ENCODE measurements at regions not wholly inside any gene's neighbourhood (a gene's known extent, or its start where the extent isn't known, plus 50 kb on each side); places are given as distances from the start of the nearest gene placed in this dataset.

GRCh38 chr10:128289621-128290020, 163.4 kb upstream of the MKI67 start (continued):
- no peak for TF ChIP-seq ARID3A (IDR thresholded peaks at IDR 0.05; ENCODE audit: borderline replicate concordance, low read depth, low read length)
- TF ChIP-seq KLF10 (CRISPR knock-in tag; IDR thresholded peaks at IDR 0.05) = no peak
- TF ChIP-seq ZNF699 (CRISPR knock-in tag; IDR thresholded peaks at IDR 0.05; ENCODE audit: insufficient replicate concordance) = no peak
- TF ChIP-seq JUND (IDR thresholded peaks at IDR 0.05; ENCODE audit: borderline replicate concordance, low read depth, low read length) = no peak
- no peak for TF ChIP-seq JUND (tag; IDR thresholded peaks at IDR 0.05; ENCODE audit: borderline replicate concordance, low read depth, low read length)

- no peaks in the 10 kb centered on the region for H3K79me2 ChIP-seq (ENCODE audit: control insufficient read depth, insufficient read depth, low read length)
- no peaks in the 10 kb centered on the region for H3K4me1 ChIP-seq (replicated peaks in 1 of 2; ENCODE audit: control insufficient read depth in 2 of 2, insufficient read depth in 2 of 2, low read length in 2 of 2)
- H3K9ac ChIP-seq (ENCODE audit: insufficient read depth in 1 of 2, low read depth in 2 of 2, low read length in 2 of 2) = no peak overlapping the region
- no peak overlapping the region for H3K27ac ChIP-seq (ENCODE audit: extremely low read depth, low read depth, low read length)
- H3K4me2 ChIP-seq (ENCODE audit: insufficient read depth, low read length) = no peak overlapping the region
- peaks cover 0 to 9% of the 10 kb centered on the region in 2 experiments; a peak in 2 of 5 replicates for H3K27me3 ChIP-seq (ENCODE audit: control insufficient read depth in 2 of 2, insufficient read depth in 2 of 2, low read length in 2 of 2)
- CTCF ChIA-PET (ENCODE audit: low intra/inter-chr PET ratio) = no interaction called here
- H3K9me1 ChIP-seq (ENCODE audit: control insufficient read depth, insufficient read depth, low read length) = no peaks in the 10 kb centered on the region
- in situ Hi-C loops (cut with MboI) = no loop called here
- FAIRE-seq = no peak
- intact Hi-C loops (cut with micrococcal nuclease) = no loop called here
- POLR2A ChIA-PET = no interaction called here
- no peak for ATAC-seq
- H2AFZ ChIP-seq (ENCODE audit: low read depth, low read length) = no peak overlapping the region
- 2% methylated on average over 7 of the region's 7 CpGs for WGBS (ENCODE audit: insufficient coverage, low coverage, missing lambda C conversion rate)
- H3K4me3 ChIP-seq = no peak overlapping the region
- BruUV-seq (replicated peaks) = no TSS peak
- no peaks in the 10 kb centered on the region for H3K9me3 ChIP-seq (replicated peaks; ENCODE audit: control insufficient read depth, insufficient read depth, low read depth, low read length)
- H3K36me3 ChIP-seq (ENCODE audit: control insufficient read depth, insufficient read depth, low read length) = no peaks in the 10 kb centered on the region
- DNase-seq (ENCODE audit: extremely low read depth in 1 of 4, low spot score in 3 of 4) = no peak
- H4K20me1 ChIP-seq (replicated peaks; ENCODE audit: control insufficient read depth, insufficient read depth, low read length) = no peaks in the 10 kb centered on the region
- no peak for TF ChIP-seq SIN3B (IDR thresholded peaks at IDR 0.05; ENCODE audit: low read depth)
- TF ChIP-seq KAT8 (IDR thresholded peaks at IDR 0.05; ENCODE audit: low read depth) = no peak
- TF ChIP-seq PKNOX1 (IDR thresholded peaks at IDR 0.05) = no peak
- no peak for TF ChIP-seq NCOA1 (IDR thresholded peaks at IDR 0.05; ENCODE audit: low read depth)
- no peak for TF ChIP-seq RB1 (IDR thresholded peaks at IDR 0.05; ENCODE audit: low read depth)
- no peak for TF ChIP-seq XRCC5 (IDR thresholded peaks at IDR 0.05; ENCODE audit: low read depth, low read length)
- TF ChIP-seq FOXA1 (IDR thresholded peaks at IDR 0.05; ENCODE audit: borderline replicate concordance) = no peak
- no peak for TF ChIP-seq ETV1 (tag; conservative IDR thresholded peaks at IDR 0.05; ENCODE audit: low read depth)
- no peak for TF ChIP-seq MAX (CRISPR knock-in tag; IDR thresholded peaks at IDR 0.05)
- TF ChIP-seq RERE (CRISPR knock-in tag; IDR thresholded peaks at IDR 0.05; ENCODE audit: borderline replicate concordance) = no peak
Observed at GRCh38 chr10:128295003-128295402, 168.8 kb upstream of the MKI67 start.

All from K562 (cell line).